Right ventricle myocardium superior (tissue), 1 donor: ENCODE measurements at regions not wholly inside any gene's neighbourhood (a gene's known extent, or its start where the extent isn't known, plus 50 kb on each side); places are given as distances from the start of the nearest gene placed in this dataset.
"Not testable (repeated sequence)": the region's sequence is repeated elsewhere in the genome, so short reads cannot be mapped to it uniquely, and the experiment has no call there.

ENCODE experiments used
- ATAC-seq: fragments of 200-7000 bp; cut with Tn5 transposase; one replicate; pipeline ENCODE4 v1.9.1; 2020; ENCODE audit warnings: mild to moderate bottlenecking; ENCODE audit not compliant: poor library complexity
- DNase-seq: peaks from one replicate; pipeline ENCODE4 v3.0.0-alpha.2; 2020
- intact Hi-C: fragments of 100-400 bp; cut with DNase I; formaldehyde crosslinking; loops from one replicate; pipeline ENCODE4 v1.11.2; 2022
- donor health status: DM: no; HTN: yes; CAD: no; lungs with severe emphysema.

GRCh38 chr3:192054881-192055280 is 593.9 kb downstream of the PYDC2 start:
- DNase-seq (no peak), ATAC-seq (no peak)
- intact Hi-C loops, result no loop called here

GRCh38 chr3:192055946-192056345 is 595.0 kb downstream of the PYDC2 start:
- ATAC-seq, result no peak
- no peak for DNase-seq
- intact Hi-C loops, result no loop called here

GRCh38 chr3:192057261-192057660 is 596.3 kb downstream of the PYDC2 start:
- ATAC-seq (no peak), DNase-seq (no peak)
- intact Hi-C loops, result no loop called here

GRCh38 chr3:192060160-192060781 is 599.3 kb downstream of the PYDC2 start:
- intact Hi-C loops, result no loop called here
- ATAC-seq (no peak), DNase-seq (no peak)

- no peak for ATAC-seq
- no peak for DNase-seq
- intact Hi-C loops, result no loop called here
Measured at GRCh38 chr3:192061426-192061825, 600.5 kb downstream of the PYDC2 start.

GRCh38 chr3:192062186-192062585 is 601.2 kb downstream of the PYDC2 start:
- intact Hi-C loops, result no loop called here
- DNase-seq (no peak), ATAC-seq (no peak)

GRCh38 chr3:192063570-192063969 is 602.6 kb downstream of the PYDC2 start:
- ATAC-seq (peak; percentile 55), DNase-seq (peak; percentile 62)
- intact Hi-C loops, result no loop called here

GRCh38 chr3:192064959-192065358 is 604.0 kb downstream of the PYDC2 start:
- ATAC-seq (no peak), DNase-seq (no peak)
- intact Hi-C loops, result no loop called here

- intact Hi-C loops, DNase-seq, ATAC-seq: not testable (repeated sequence)
Measured at GRCh38 chr3:192066253-192066652, 605.3 kb downstream of the PYDC2 start.

GRCh38 chr3:192068464-192069254 is 607.7 kb downstream of the PYDC2 start:
- intact Hi-C loops, result no loop called here
- ATAC-seq, result no peak
- no peak for DNase-seq

- DNase-seq (no peak), ATAC-seq (no peak)
- intact Hi-C loops, result no loop called here
Measured at GRCh38 chr3:192077795-192078497, 617.0 kb downstream of the PYDC2 start.

GRCh38 chr3:192079098-192079497 is 618.1 kb downstream of the PYDC2 start:
- no peak for ATAC-seq
- intact Hi-C loops, result no loop called here
- no peak for DNase-seq

- no peak for ATAC-seq
- intact Hi-C loops, result no loop called here
- DNase-seq, result no peak
Measured at GRCh38 chr3:192080336-192080735, 619.4 kb downstream of the PYDC2 start.

- intact Hi-C loops, result no loop called here
- ATAC-seq, result no peak
- DNase-seq, result no peak
Measured at GRCh38 chr3:192082730-192083660, 622.0 kb downstream of the PYDC2 start.
